HEK293T (cell line): ENCODE measurements at regions not wholly inside any gene's neighbourhood (a gene's known extent, or its start where the extent isn't known, plus 50 kb on each side); places are given as distances from the start of the nearest gene placed in this dataset.
"Not testable (repeated sequence)": the region's sequence is repeated elsewhere in the genome, so short reads cannot be mapped to it uniquely, and the experiment has no call there.

Experiments
- CTCF ChIA-PET: fragments of 350-600 bp; formaldehyde crosslinking; extraction: SDS; loops from one replicate; lab custom pipeline; 2021; ENCODE audit warnings: antibody characterized with exemption, inconsistent platforms; lab: Yijun Ruan, JAX
- POLR2A ChIA-PET: fragments of 350-600 bp; formaldehyde crosslinking; extraction: SDS; loops from one replicate; lab custom pipeline; 2020; ENCODE audit warnings: antibody characterized with exemption, inconsistent platforms; lab: Yijun Ruan, JAX
- DNase-seq: peaks from one replicate; pipeline ENCODE4 v3.0.0; 2012; ENCODE audit warnings: mixed read lengths; ENCODE audit errors: extremely low spot score
- ARNT ChIP-seq: fragments of 450-650 bp; IDR thresholded peaks from 2 replicates; pipeline ENCODE4 v1.6.1; 2017; ENCODE audit warnings: mild to moderate bottlenecking
- BHLHE40 ChIP-seq: fragments of 450-650 bp; IDR thresholded peaks from 2 replicates; pipeline ENCODE4 v1.6.1; 2016; ENCODE audit warnings: mild to moderate bottlenecking, moderate library complexity, borderline replicate concordance
- CTBP1 ChIP-seq: fragments of 450-650 bp; IDR thresholded peaks from 2 replicates; pipeline ENCODE4 v1.6.1; 2016; ENCODE audit warnings: borderline replicate concordance
- ELF4 ChIP-seq: fragments of 450-650 bp; IDR thresholded peaks from 2 replicates; pipeline ENCODE4 v1.6.1; 2017; ENCODE audit warnings: antibody characterized with exemption
- FOXA1 ChIP-seq: fragments of 450-650 bp; IDR thresholded peaks from 2 replicates; pipeline ENCODE4 v1.6.1; 2016; ENCODE audit warnings: mild to moderate bottlenecking
- FOXK2 ChIP-seq: fragments of 450-650 bp; IDR thresholded peaks from 2 replicates; pipeline ENCODE4 v1.6.1; 2016; ENCODE audit warnings: mild to moderate bottlenecking
- FOXM1 ChIP-seq: fragments of 450-650 bp; IDR thresholded peaks from 2 replicates; pipeline ENCODE4 v1.6.1; 2017; ENCODE audit warnings: mild to moderate bottlenecking, borderline replicate concordance
- HDGF ChIP-seq: fragments of 450-650 bp; IDR thresholded peaks from 2 replicates; pipeline ENCODE4 v1.6.1; 2017; ENCODE audit warnings: antibody characterized with exemption, borderline replicate concordance
- L3MBTL2 ChIP-seq: fragments of 450-650 bp; conservative IDR thresholded peaks from 2 replicates; pipeline ENCODE4 v1.6.1; 2016; ENCODE audit warnings: mild to moderate bottlenecking
- LEF1 ChIP-seq: fragments of 450-650 bp; IDR thresholded peaks from 2 replicates; pipeline ENCODE4 v1.6.1; 2017; ENCODE audit warnings: mild to moderate bottlenecking, borderline replicate concordance
- NFRKB ChIP-seq: fragments of 450-650 bp; IDR thresholded peaks from 2 replicates; pipeline ENCODE4 v1.6.1; 2016; ENCODE audit warnings: mild to moderate bottlenecking, moderate library complexity
- PKNOX1 ChIP-seq: fragments of 450-650 bp; IDR thresholded peaks from 2 replicates; pipeline ENCODE4 v1.6.1; 2016
- SP1 ChIP-seq: fragments of 450-650 bp; IDR thresholded peaks from 2 replicates; pipeline ENCODE4 v1.6.1; 2017
- SUZ12 ChIP-seq: fragments of 450-650 bp; IDR thresholded peaks from 2 replicates; pipeline ENCODE4 v1.6.1; 2016; ENCODE audit warnings: mild to moderate bottlenecking
- TARDBP ChIP-seq: fragments of 450-650 bp; IDR thresholded peaks from 2 replicates; pipeline ENCODE4 v1.6.1; 2016
- ZNF384 ChIP-seq: fragments of 450-650 bp; IDR thresholded peaks from 2 replicates; pipeline ENCODE4 v1.6.1; 2016

GRCh38 chr6:11478586-11478985 lies 59.0 kb upstream of the TMEM170B start:
- ChIA-PET POLR2A (no interaction called here), CTCF (no interaction called here)
- DNase-seq = no peak

GRCh38 chr6:11475016-11475415 lies 62.5 kb upstream of the TMEM170B start:
- ChIA-PET CTCF (no interaction called here), POLR2A (no interaction called here)
- DNase-seq = no peak
- no peak for TF ChIP-seq PKNOX1
- no peak for TF ChIP-seq FOXA1
- TF ChIP-seq FOXM1 = no peak
- no peak for TF ChIP-seq ZNF384
- no peak for TF ChIP-seq ELF4
- TF ChIP-seq TARDBP = no peak
- TF ChIP-seq L3MBTL2 = no peak
- TF ChIP-seq SP1 = no peak
- TF ChIP-seq NFRKB = no peak
- TF ChIP-seq ARNT = no peak
- TF ChIP-seq CTBP1 = no peak
- TF ChIP-seq FOXK2 = no peak

More at GRCh38 chr6:11478586-11478985, 59.0 kb upstream of the TMEM170B start:
- TF ChIP-seq FOXK2 (no peak), HDGF (no peak), ZNF384 (no peak), SP1 (no peak), FOXM1 (no peak), LEF1 (no peak)

- POLR2A ChIA-PET = no interaction called here
- TF ChIP-seq PKNOX1 (no peak), NFRKB (no peak), SP1 (no peak), ELF4 (no peak)
- no peak for DNase-seq
- CTCF ChIA-PET = no interaction called here
Measured at GRCh38 chr6:11473008-11473740, 64.4 kb upstream of the TMEM170B start.

- CTCF ChIA-PET = no interaction called here
- POLR2A ChIA-PET = no interaction called here
- no peak for TF ChIP-seq SP1
- TF ChIP-seq CTBP1 = no peak
- no peak for TF ChIP-seq ZNF384
- TF ChIP-seq TARDBP = no peak
- no peak for TF ChIP-seq ELF4
- no peak for TF ChIP-seq L3MBTL2
- DNase-seq = no peak
Measured at GRCh38 chr6:11471261-11471660, 66.3 kb upstream of the TMEM170B start.

GRCh38 chr6:11469684-11470083 lies 67.9 kb upstream of the TMEM170B start:
- TF ChIP-seq FOXA1 (no peak), FOXM1 (no peak), BHLHE40 (no peak), ZNF384 (no peak), ELF4 (no peak)
- DNase-seq = no peak
- POLR2A ChIA-PET = no interaction called here
- CTCF ChIA-PET = no interaction called here

- CTCF ChIA-PET, POLR2A ChIA-PET, DNase-seq: not testable (repeated sequence)
Measured at GRCh38 chr6:11468271-11468670, 69.3 kb upstream of the TMEM170B start.

GRCh38 chr6:11467364-11467763 lies 70.2 kb upstream of the TMEM170B start:
- DNase-seq = no peak
- ChIA-PET POLR2A (no interaction called here), CTCF (no interaction called here)
- TF ChIP-seq FOXK2 = no peak
- no peak for TF ChIP-seq SUZ12
- no peak for TF ChIP-seq HDGF
- no peak for TF ChIP-seq BHLHE40
- no peak for TF ChIP-seq PKNOX1
- TF ChIP-seq FOXA1 = no peak
- no peak for TF ChIP-seq LEF1
- no peak for TF ChIP-seq FOXM1
- no peak for TF ChIP-seq ZNF384
- TF ChIP-seq CTBP1 = no peak
- TF ChIP-seq L3MBTL2 = no peak
- TF ChIP-seq NFRKB = no peak
- TF ChIP-seq ELF4 = no peak
- no peak for TF ChIP-seq TARDBP
- TF ChIP-seq SP1 = no peak
- TF ChIP-seq ARNT = no peak
